HG02852 (cell line): ENCODE measurements at regions not wholly inside any gene's neighbourhood (a gene's known extent, or its start where the extent isn't known, plus 50 kb on each side); places are given as distances from the start of the nearest gene placed in this dataset.

ENCODE experiments used
- ATAC-seq: cut with Tn5 transposase; IDR thresholded peaks from one replicate; pipeline ENCODE4 v1.9.1; 2021; ENCODE audit warnings: mild to moderate bottlenecking, moderate library complexity; ENCODE audit not compliant: unreplicated experiment

DNA sequence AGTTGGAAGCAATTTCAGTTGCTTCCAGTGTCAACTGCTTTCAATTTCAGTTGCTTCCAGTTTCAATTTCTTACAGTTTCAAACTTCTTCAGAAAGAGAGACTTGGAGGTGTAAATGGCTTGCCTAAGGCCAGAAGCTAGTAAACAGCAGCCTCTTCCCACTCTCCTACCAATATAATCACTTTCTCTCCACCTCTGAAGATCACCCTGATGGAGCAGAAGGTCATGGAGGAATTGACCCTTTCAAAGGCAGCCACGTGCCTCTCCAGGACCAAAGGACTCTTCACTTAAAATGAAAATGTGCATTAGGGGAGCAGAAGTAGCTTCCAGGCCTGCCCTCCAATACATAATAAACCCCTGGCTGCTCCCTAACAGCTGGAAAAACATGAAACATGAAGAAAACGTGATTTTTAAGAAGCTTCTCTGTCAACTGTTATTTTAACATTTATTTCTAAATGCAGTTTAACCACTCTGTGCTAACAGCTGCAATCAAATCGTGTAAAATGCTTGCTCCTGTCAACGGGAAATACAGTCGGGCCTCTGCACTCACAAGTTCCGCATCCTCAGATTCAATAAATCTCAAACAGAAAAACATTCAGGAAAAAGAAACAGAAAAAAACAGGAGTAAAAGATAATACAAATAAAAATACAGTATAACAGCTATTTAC lies 1020.6 kb downstream of the XPNPEP1 start:
- peak; percentile 67 for ATAC-seq

DNA sequence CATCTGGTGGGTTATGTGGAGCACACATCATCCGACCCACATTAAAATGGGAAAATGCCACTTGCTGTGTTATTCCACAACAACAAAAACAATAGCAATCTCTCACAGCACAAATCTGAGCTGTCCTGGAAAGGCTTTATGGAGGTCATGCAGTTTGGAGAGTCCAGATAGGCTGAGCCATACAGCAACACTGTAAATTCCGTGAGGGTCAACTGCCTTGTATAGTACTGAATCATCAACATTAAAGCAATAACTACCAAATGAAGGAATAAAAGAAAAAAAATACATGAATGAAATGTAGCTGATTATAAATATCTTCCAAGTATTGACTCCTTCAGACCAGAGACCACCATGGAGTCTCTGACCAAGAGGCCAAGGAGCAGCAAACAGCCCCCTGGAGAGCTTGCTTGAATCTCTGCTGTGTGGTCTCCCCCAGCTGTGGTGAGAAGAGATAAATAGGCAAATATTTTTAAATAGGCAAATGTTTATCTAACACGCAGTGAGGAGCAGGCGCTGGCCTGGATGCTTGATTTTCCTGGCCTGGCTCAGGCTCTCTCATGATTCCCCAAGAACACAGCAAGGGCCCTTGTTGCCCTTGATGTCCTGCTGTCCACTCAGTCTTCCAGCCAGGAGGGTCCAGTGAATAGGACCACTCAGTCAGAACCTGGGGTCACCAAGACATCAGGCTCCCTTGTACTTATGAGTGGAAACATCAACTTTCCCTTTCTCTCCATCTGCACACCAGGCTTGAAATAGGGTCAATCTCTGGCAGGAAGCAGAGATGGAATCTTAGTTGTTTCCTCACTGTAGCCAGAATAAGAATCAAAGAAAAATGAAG lies 1021.3 kb downstream of the XPNPEP1 start:
- peak; percentile 18 for ATAC-seq

DNA sequence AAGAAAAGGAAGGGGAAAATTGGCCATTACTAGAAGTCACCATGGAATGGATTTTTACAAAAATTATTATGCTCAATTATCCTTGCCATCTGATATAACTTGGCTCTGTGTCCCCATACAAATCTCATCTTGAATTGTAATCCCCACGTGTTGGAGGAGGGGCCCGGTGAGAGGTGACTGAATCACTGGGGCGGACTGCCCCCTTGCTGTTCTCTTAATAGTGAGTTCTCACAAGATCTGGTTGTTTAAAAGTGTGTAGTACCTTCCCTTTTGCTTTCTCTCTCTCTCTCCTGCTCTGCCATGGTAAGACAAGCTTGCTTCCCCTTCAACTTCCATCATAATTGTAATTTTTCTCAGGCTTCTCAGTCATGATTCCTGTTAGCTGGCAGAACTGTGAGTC lies 1023.6 kb downstream of the XPNPEP1 start:
- no peak for ATAC-seq

DNA sequence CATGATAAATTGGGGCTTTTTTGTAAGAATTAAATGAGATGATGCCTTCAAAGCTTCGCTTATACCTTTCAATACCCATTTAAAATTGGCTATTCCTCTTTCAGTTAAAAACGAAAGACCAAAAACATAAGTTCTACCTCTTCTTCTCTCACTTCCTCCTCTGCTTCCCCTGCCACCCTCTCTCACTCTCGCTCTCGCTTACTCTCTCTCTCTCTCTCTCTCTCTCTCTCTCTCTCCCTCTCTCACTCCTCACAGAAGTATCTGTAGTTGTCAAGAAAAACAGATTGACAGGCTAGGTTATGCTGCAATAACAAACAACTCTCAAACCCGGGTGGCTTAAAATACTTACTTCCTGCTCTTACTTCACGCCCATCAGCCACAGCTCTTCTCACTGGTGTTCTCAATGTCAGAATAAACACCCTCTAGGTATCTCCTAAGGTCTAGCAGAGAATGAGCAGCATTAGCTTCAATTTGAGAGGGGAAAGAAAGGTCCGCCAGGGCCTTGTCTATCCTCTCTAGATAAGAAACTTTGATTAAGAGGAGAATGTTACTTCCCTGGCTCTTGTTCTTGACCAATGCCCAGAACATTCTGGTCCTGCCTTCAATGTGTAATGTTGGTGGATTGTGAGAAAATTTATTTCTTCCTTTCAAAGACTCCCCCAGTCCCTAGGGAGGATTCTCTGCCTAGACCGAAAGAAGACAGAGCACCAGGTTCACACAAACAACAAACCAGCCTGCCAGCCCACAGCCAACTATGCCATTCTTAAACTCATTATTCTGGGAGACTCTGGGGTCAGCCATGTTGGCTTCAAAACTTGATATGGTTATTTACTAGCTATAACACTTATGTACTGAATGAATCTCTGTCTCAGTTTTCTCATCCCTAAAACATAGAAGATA lies 1028.7 kb downstream of the XPNPEP1 start:
- ATAC-seq: peak; percentile 90

DNA sequence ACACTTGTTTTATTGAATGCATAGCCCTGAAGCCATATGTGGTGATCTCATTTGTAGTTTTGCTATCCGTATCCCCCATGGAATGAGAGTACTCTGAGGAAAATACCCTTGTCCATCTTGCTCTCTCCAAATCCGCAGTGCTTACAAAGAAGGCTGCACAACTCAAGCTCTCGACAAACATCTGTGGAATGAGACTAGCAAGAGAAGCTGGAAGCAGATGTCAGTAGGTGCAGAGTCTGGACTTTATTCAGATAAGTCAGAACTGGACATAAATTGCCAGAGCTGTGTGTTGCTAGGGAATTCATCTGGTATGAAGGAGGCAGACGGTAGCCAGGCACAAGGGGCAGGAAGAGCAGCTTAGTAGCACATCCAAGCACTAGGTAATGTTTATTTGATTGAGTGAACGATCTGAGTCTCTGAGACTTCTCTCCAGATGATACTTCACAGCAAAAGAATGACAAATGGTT lies 1046.2 kb downstream of the XPNPEP1 start:
- no peak for ATAC-seq

DNA sequence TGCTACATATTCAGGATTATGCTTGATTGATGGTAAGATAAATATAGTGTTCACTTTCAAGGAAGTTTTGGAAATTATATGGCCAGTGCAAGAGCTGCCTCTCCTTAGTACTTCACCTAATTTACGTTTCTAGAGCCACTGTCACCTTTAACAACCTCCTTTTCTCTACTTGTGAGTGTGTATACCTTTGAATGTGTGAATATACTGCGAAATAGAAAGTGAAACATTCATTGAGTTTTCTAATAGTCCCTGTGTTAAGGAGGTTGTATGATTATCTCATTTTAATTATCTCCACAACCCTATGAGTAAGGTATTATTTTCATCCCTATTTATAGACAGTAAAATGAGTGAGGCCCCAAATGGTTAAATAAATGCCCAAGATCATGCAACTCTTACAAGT lies 1050.5 kb downstream of the XPNPEP1 start:
- ATAC-seq: no peak

DNA sequence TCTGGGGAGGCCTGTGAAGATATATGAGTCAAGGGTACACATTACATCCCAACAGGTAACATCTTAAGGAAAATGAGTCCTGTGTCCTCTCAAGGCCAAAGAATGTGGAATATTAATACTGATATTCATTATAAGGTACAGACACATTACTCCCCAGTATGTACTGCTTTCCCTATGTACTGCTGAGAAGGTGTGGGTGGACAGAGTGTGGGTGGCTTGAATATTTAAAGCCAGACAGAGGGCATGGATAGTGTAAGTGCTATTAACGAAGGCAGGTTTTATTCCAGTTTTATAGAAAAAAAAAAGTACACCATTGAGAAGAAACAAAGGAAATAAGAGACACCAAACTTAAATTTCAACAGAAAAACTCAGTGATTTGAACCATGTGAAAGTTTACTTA lies 1054.4 kb downstream of the XPNPEP1 start:
- no peak for ATAC-seq

DNA sequence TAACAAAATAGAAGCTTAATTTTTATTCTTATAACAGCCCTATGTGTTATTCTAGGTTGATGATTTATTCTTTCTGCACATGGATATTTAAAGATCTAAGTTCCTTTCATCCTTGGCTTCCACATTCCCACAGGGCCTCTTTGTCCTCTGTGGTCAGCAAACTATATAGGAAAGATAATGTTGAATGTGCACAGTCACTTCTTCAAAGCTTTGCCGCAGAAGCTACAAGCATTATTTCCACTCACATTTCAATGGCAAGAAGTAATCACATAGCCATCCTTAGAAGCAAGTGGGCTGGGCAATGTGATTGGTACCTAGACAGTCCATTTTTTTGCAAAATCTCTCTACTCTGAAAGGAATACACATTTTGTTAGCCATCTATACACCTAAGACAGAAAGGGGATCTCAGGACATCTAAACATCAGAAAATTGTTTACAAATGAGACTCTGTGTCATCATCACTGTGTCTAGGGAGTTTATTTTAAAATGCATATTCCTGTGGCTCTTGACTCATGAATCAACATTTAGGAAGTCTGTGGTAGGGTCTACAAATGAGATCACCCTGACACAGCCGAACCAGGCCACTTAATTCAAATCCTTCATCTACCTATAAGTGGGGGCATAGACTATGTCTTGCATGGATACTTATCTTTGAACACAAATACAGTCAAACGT lies 1060.5 kb downstream of the XPNPEP1 start:
- no peak for ATAC-seq

DNA sequence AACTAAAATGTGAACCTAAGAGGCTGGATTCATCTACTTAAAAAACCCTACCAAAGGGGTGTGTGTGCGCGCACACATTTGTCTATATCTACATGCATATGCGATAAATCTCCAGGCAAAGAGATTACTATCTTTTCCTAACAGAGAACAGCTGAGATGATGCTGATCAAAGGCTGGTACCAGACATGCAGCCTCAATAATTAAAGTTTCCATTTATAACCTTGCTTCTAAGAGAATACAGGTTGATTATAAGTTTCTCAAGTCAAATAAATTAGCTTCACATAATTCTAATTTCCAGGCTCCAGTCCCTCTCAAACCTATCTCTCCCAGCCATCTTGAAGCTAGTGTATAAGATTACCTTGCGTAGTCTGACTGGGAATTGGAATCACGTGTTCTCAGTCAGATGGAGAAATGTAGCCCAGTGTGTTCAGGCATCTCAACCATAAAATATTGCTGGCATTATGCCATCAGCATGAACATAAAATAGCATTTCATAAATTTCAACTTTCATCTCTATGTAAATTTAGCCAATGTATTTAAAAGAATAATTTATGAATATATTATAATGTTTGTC lies 1062.0 kb downstream of the XPNPEP1 start:
- no peak for ATAC-seq

DNA sequence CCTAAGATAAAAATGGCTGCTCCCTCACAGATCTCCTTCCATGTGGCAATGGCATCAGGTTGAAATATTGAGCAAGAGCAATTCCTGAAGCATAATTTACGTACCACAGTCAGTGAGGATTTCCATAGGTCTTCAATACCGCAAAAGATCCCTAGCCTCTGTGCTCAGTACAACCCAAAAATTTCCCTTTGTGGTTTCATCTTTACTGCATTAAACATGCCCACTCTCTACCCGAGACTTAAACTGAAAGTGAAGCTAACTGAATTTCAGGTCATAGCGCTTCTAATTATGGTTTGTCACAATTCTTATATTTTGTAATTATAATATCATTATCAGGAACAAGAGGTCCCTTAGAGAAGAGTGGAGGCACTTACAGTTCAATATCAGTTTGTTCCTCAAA lies 1071.1 kb downstream of the XPNPEP1 start:
- peak; percentile 71 for ATAC-seq

DNA sequence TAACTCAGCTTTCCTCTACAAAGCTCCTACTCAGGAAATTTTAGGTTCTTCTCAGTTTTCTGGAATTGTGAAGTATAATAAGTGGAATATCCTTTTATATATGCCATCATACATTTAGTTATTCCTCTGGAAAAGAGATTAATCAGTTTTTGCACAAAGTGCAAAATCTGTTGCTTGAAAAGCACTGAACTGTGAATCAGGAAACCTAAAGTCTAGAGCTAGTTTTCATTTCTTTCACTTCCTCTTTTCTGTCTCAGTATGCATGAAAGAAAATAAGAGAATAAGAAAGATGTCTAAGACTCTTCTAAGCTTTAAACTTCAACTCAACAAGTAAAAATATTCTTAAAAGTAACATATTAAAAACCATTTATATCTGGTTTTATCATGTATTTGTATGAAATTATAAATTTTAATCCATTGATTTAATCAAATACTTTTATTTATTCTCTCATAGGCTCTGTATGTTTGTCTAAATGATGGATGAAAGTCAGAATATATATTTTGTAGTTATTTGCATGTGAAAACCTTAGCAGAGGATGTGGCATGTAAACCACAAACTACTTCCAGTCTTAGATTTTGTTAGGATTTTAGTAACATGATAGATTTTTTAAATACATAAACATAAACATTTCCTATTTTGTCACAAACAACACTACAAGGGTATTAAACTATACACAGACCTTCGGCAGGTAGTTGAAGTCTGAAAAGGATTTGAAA lies 1073.0 kb downstream of the XPNPEP1 start:
- peak; percentile 84 for ATAC-seq

DNA sequence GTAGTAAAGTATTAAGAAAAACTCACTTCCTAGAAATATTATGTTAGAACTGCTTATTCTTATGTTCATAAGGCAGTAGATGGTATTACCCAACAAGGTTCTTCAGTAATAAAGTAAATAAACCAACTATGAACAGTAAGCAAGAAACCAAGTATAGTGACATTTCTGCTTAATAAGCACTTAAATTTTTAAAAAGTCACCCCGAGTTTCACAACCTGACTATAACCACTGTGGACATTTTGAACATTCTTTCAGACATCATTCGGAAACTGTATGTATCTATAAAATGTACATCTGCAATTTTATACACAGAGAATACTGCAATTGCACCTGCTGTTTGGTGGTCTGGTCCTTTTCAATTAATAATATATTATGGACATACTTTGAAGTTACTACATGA lies 1073.6 kb downstream of the XPNPEP1 start:
- peak; percentile 34 for ATAC-seq

DNA sequence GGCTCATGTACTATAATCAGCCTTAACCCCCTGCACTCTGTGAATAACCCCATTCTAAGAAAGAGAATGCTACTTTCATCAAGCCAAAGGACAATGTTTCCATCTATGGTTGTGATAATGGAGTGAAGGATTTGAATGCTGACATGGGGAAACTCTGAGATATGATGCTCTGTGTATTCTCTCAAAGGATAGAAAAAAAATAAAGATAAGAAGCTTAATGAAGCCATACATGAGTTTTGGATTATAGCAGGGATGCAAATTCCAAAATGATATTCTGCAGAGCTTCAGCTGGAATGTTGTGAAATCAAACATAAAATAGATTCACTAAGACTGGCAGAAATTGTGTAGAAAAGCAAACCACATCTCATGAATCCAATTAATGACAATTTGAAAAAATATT lies 1074.1 kb downstream of the XPNPEP1 start:
- no peak for ATAC-seq

DNA sequence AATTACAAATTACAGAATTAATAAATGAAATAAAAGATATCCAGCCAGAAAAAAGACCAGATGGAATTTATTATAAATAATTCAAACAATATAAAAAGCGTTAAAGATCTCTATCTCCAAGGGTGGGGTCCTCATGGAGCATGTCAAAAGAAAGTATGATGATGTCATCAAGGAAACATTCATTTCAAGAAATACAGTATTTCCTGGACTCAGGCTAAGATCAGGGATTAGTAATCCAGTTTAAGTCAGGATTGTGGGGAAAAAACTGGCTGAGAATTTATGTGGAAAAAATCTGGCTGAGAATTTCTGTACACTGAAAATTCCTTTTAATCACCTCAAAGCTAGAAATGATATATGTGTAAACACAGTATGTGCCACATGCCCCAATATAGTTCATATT lies 1075.3 kb downstream of the XPNPEP1 start:
- ATAC-seq: no peak

DNA sequence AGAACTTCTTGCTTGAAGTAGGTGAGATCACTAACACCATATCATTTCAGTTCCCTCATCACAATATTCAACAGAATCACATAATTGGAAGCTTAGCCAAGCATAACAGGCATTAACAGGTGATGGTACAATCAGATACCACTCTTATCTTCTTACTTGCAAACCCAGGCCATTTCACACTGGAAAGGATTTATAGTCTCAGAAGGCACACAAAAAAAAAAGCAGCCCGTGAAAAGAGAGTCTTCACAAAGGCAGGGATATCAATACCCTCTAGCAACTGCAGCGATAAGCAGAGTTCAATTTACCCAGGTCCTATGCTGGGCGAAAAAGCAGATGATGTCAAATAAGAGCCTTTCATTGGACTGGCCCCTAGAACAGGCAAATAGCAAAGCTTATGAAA lies 1082.4 kb downstream of the XPNPEP1 start:
- no peak for ATAC-seq

DNA sequence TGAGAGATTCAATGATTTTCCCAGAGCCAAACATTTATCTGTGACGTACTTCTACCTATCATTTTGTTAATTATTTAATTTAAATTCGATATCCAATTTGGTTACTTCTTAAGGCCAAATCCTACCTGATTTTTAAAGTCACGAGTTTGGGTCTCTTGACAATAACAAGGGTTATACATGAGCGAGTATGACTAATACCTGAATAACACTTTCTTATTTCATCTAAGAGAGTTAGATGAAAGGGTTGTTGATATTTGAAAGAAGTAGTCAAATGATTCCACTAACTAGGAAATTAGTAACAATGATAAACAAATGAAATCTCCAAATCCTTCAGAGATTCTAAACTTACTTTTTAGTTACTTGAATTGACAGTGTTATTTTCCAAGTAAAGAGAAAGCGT lies 1086.9 kb downstream of the XPNPEP1 start:
- ATAC-seq: no peak

DNA sequence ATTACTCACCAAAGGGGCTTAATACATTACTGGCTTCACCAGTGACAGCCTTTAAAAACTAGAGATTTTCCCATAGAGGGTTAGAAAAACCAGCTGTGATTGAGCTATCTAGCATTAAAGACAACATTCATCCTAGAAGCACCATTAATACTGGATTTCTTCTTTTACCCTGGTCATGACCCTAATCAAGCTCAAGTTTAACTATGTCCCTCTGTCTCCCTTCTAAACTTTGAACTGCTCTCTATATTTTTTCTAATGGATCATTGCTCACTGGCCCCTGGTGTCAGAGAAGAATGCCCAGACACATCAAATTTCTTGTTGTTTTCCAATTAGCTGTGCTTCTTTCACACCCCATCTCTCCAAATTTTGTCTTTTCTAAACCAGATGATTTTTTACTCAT lies 1101.3 kb downstream of the XPNPEP1 start:
- no peak for ATAC-seq

DNA sequence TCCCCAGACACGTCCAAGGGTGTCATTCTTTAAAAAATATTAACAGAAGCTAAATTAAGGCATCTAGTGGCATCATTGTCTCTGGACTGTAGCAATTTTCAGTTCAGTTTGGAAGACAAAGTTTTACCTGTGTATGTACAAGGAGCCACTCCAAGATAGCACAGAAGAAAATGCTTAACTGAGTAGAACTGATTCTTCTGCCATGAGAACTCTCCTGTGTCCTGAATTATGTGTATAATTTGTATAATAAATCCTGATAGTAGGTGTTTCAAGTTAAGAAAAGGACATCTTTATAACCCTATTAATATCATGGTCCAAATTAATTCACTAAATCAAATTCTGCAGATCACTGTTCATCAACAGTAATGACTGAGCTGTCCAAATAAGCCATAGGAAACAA lies 1104.0 kb downstream of the XPNPEP1 start:
- ATAC-seq: no peak

DNA sequence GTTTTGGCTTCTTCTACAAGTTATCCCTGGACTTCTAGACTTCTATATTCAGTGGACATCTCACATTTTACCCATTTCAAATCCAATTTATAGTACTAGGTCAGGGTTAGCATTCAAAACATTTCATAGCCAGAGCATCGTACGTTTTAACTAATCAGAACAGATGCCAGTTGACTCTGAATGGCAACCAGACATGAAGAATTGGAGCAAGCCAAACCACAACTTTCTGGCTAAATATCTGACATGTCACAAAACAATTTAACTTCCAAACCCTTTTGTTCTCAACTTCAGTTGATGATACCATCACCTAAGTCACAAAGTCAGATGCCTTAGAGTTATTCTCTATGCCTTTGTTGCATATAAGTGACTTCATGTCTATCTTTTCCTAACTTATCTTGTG lies 1105.7 kb downstream of the XPNPEP1 start:
- ATAC-seq: no peak

DNA sequence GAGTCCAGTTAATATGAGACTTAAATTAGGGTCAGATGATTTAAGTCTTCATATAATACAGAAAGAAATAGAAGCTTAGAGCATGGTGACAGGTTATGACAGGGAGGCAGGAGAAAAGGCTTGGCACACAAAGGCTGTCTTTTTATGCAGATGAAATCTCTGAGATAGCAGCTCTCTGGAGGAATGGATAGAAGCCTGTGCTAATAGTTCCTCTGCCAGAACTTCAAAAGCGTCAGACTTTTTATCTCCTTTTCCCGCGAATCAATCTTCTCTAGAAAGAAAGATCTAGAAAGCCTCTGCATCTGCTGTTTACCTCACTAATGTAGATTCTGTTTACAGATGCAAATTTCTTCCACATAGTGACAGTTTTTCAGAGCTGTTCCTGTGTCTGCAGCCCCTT lies 1106.2 kb downstream of the XPNPEP1 start:
- ATAC-seq: no peak
